SU-DHL-6 (cell line): ENCODE measurements at regions not wholly inside any gene's neighbourhood (a gene's known extent, or its start where the extent isn't known, plus 50 kb on each side); places are given as distances from the start of the nearest gene placed in this dataset.

Source experiments
- CTCF ChIP-seq: fragments of 200-600 bp; sonication (generic); IDR thresholded peaks from one replicate; pipeline ENCODE4 v1.5.1; 2017; ENCODE audit warnings: antibody characterized with exemption, mild to moderate bottlenecking, low read length, moderate library complexity; ENCODE audit not compliant: insufficient read depth, poor library complexity, severe bottlenecking
- EZH2phosphoT487 ChIP-seq: fragments of 200-600 bp; sonication (generic), shearing (Covaris generic); conservative IDR thresholded peaks from 2 replicates; pipeline ENCODE4 v1.6.1; 2018; ENCODE audit warnings: mild to moderate bottlenecking, antibody characterized with exemption, low read length, moderate library complexity, mixed read lengths

- TF ChIP-seq CTCF = no peak
- TF ChIP-seq EZH2phosphoT487 = no peak
Observed at GRCh38 chr9:109993250-109993978, 213.4 kb downstream of the PALM2AKAP2 start.
